Gastrocnemius medialis (tissue), 4 donors: ENCODE measurements at regions not wholly inside any gene's neighbourhood (a gene's known extent, or its start where the extent isn't known, plus 50 kb on each side); places are given as distances from the start of the nearest gene placed in this dataset.

Experiments used
- POLR2A ChIP-seq, 2 donors: fragments of 450-650 bp; IDR thresholded peaks; one replicate each; pipeline ENCODE4 v1.6.1; 2017; ENCODE audit warnings: antibody characterized with exemption in 2 of 2, mild to moderate bottlenecking in 2 of 2, moderate library complexity in 2 of 2
- TF ChIP-seq, protein P1 (sequence below), 5 experiments: fragments of 450-650 bp in 3 of 5; fragments of 200-600 bp in 2 of 5; sonication (generic) in 2 of 5; IDR thresholded peaks in 4 of 5; conservative IDR thresholded peaks in 1 of 5; 1 replicate in 4 of 5; 2 replicates in 1 of 5; pipeline ENCODE4 v1.5.1; 2016 to 2019; ENCODE audit warnings: antibody characterized with exemption in 5 of 5, mild to moderate bottlenecking in 3 of 5, moderate library complexity in 3 of 5

DNA sequence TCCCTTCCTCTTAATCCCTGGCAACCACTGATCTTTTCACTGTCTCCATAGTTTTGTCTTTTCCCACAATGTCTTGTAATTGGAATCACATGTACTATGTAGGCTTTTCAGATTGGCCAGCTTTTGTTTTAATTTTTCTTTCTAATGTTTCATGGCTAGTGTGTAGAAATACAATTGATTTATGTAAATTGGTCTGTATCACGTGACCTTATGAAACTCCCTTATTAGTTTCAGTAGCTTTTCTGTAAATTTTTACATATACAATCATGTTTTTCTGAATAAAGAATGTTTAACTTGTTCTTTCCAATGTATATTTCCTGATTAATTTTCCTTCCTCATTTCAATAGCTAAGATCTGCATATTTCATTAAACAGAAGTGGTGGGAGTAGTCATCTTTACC lies 319.3 kb downstream of the MDFIC start:
- TF ChIP-seq, protein P1, sequence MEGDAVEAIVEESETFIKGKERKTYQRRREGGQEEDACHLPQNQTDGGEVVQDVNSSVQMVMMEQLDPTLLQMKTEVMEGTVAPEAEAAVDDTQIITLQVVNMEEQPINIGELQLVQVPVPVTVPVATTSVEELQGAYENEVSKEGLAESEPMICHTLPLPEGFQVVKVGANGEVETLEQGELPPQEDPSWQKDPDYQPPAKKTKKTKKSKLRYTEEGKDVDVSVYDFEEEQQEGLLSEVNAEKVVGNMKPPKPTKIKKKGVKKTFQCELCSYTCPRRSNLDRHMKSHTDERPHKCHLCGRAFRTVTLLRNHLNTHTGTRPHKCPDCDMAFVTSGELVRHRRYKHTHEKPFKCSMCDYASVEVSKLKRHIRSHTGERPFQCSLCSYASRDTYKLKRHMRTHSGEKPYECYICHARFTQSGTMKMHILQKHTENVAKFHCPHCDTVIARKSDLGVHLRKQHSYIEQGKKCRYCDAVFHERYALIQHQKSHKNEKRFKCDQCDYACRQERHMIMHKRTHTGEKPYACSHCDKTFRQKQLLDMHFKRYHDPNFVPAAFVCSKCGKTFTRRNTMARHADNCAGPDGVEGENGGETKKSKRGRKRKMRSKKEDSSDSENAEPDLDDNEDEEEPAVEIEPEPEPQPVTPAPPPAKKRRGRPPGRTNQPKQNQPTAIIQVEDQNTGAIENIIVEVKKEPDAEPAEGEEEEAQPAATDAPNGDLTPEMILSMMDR (IDR thresholded peaks at IDR 0.05 in 4 of 5, conservative IDR thresholded peaks at IDR 0.05 in 1 of 5) = no peak
- no peak for TF ChIP-seq POLR2A (IDR thresholded peaks at IDR 0.05)
